HTR-8/SVneo (cell line): ENCODE measurements at regions not wholly inside any gene's neighbourhood (a gene's known extent, or its start where the extent isn't known, plus 50 kb on each side); places are given as distances from the start of the nearest gene placed in this dataset.
A peak's percentile ranks its signal among the peaks of the same experiment; 100 is the strongest.
"Not testable (repeated sequence)": the region's sequence is repeated elsewhere in the genome, so short reads cannot be mapped to it uniquely, and the experiment has no call there.

Experiments used
- DNase-seq: peaks from one replicate; pipeline ENCODE4 v3.0.0; 2011; ENCODE audit warnings: low spot score, mixed read lengths; ENCODE audit not compliant: insufficient read length
- FAIRE-seq: peaks from 2 replicates; lab custom pipeline; 2011; peaks lifted over from hg19 to GRCh38; lab: Jason Lieb, UNC

- FAIRE-seq, result peak; percentile 72
Measured at GRCh38 chr10:45111509-45111908, 110.8 kb downstream of the ZNF22 start.

DNA sequence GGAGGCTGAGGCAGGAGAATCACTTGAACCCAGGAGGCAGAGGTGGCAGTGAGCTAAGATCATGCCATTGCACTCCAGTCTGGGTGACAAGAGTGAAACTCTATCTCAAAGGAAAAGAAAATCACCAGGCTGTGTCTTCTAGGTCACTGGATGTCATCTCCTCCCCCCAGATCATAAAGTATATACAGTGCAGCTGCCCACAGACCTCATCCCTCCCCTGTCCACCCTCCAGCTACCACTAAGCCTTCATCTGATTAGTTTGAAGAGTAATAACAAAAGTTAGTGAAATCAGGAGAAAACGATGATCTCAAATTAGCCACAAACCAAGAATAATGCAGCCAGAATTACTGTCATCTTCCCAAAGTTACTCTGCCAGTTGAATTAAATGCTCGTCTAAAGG, 117.2 kb downstream of the ZNF22 start:
- not testable (repeated sequence) for FAIRE-seq, DNase-seq

More at GRCh38 chr10:45111509-45111908, 110.8 kb downstream of the ZNF22 start:
- no peak for DNase-seq

GRCh38 chr10:45118929-45119328, 118.2 kb downstream of the ZNF22 start:
- no peak for DNase-seq
- no peak for FAIRE-seq

GRCh38 chr10:45122180-45122860, 121.6 kb downstream of the ZNF22 start:
- not testable (repeated sequence) for DNase-seq, FAIRE-seq

DNA sequence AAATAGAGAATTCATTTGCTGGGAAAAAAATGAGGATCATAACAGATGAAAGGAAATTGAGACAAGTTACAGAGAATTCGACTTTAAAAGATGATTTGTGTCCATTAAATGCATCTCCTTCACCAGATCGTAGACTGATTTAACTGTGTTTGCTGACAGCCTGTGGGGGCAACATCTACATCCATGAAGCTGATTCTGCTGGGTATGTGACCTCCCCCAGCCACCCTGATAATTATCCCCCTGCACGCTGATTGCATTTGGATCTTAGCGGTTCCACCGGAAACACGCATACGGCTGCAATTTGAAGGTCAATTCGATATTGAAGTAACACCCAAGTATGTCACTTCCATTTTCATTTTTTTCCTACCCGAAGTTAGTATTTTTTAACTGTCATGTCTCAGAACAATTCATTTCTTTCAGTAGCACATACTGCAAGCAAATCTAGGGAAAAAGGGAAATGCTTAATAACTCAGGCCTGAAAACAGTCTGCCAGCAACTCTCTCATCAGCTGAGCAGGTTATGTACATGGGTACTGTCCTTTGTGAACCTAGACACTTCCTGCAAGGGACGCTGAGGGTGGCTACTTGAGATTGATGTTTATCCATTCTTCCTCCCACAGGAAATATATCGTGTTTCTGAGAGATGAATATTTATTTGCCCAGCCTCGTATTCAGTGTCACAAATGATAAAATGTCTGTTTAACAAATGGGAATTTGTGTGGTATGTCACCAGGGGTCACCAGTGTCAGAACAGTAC, 134.9 kb downstream of the ZNF22 start:
- FAIRE-seq, result no peak

GRCh38 chr10:45136256-45136655, 135.5 kb downstream of the ZNF22 start:
- DNase-seq (no peak), FAIRE-seq (no peak)

More for the DNA sequence above, 134.9 kb downstream of the ZNF22 start:
- DNase-seq, result no peak

DNA sequence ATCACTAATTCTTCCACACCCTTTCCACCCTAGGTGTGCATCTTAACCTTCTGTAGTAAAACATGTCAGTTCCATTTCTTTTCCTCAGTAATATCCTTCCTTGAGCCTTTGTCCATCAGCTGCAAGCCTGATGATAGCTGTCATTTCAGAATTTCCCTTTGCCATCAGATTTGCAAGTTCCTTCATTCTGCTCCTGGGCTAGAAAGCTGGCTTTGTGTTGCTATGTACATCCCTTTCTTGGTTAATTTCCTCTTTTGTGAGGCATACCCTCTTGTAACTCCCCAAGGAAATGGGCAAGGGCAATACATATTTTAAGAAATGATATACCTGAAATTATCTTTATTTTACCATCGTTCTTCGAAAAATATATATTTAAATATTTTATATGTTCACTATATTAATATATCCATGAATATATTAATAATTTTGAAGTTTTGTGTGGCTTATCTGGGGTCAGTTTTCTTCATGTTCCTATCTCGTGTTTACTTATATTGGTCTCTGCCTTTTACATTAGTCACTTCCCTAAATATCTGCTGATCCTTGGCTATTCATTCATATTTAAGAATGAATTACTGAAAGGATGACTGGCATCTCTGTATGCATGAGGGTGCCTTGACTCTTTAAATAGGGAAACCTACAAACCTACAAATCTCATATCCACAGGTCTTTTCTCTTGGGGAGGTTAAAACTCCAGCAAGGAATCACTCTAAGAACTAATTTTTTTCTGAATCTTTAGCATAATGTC, 143.8 kb downstream of the ZNF22 start:
- no peak for DNase-seq
- no peak for FAIRE-seq

DNA sequence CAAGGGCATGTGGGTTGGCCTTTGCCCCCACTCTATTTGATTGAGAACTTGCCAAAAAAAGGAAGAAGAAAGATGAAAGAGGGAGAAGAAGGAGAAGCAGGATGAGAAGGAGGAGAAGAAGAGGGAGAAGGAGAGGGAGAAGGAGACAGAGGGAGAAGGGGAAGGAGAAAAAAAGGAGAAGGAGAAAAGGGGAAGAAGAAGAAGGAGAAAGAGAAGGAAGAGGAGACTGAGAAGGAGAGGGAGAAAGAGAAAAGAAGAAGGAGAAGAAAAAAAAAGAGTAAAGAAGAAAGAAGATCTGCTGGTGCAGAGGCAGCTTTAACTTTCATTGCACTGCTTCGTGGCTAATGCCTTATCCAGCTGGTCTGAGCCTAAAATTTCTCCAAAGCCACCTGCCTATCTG, 144.4 kb downstream of the ZNF22 start:
- FAIRE-seq, DNase-seq: not testable (repeated sequence)

DNA sequence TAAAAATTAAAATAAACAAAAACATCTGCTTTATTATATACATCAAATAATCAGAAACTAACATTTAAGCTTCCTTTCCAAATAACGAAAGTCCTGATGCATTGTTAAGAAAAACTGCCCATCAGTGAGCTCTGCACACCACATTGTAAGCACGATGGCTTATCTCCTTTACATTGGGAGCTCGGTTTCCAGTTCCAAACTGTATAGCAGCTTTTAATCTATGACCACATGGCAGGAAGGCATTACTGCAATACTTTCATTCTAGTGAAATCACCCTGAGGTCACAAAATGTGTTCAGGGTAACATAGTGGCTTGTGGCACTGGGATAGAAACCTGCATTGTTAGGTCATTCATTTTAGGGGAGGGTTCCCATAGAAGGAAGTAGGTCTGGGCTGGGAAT, 146.3 kb downstream of the ZNF22 start:
- DNase-seq (no peak), FAIRE-seq (peak; percentile 72)

- no peak for DNase-seq
- no peak for FAIRE-seq
Measured at GRCh38 chr10:45150997-45151396, 150.3 kb downstream of the ZNF22 start.

DNA sequence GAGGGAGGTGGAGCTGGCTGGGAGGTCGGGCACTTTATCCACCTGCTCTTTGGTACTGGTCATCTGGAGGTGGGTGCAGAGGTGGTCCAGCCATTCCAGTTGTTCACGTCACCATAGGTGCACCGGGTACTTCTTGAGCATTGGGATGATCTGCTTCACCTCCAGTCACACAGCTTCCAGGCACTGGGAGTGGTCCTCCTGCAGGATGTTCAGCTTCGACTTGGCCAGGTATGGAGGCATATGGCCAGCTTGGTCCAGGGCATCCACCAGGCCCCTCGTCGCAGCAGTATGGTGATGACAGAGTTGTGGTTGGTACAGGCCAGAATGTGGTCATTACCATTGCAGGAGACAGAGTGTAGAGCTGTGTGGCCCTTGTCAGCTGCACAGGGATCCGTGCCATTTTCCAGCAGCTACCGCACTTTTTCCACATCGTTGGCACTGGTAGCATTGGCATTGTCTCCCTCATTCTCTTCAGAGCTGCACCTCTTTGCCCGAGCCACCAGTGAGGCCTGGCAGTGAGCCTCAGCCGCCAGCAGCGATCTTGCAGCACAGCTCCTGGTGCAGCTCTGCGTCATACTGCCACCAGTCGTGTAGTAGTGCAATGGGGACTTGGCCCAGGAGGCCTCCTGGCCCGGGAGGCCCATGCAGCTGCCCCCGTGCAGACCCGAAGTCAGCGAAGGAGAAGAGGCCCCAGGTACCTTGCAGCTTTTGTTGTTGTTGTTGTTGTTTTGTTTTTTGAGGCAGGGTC, 150.9 kb downstream of the ZNF22 start:
- DNase-seq, result no peak
- FAIRE-seq, result no peak

DNA sequence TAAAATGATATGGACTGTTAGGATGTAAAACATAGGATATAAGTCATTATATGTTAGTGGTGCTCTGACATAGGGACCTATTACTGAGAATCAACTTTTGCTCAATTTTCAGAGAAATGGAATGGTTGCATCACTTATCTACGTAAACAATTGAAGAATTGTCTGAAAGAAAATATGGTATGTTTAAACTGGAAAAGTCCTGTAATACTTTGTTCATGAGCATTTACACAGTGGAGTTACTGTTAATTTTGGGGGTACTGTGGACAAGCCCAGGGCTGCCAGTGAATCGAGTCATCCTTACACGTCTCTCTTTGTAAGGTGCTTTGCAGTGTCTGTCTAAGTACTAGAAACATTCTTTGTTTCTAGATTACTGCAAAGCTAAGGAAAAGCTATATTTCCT, 152.0 kb downstream of the ZNF22 start:
- no peak for DNase-seq
- no peak for FAIRE-seq

DNA sequence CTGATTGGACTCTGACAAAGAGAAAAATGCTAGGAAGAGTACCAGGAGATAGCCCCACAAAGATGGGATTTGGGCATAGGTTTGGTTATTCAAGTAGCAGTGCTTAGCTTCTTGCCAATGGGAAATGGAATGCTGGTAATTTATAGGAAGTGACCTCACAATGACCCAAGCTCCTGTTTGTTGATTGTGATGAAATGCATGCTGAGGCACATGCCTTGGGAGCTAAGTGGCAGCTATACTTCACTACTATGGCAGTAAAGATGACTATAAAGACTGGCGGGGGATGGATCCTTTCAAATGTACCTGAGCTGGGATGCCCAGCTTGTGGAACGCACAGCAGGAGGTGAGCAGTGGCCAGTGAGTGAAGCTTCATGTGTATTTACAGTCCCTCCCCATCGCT, 153.8 kb downstream of the ZNF22 start:
- no peak for DNase-seq
- FAIRE-seq, result peak; percentile 52

DNA sequence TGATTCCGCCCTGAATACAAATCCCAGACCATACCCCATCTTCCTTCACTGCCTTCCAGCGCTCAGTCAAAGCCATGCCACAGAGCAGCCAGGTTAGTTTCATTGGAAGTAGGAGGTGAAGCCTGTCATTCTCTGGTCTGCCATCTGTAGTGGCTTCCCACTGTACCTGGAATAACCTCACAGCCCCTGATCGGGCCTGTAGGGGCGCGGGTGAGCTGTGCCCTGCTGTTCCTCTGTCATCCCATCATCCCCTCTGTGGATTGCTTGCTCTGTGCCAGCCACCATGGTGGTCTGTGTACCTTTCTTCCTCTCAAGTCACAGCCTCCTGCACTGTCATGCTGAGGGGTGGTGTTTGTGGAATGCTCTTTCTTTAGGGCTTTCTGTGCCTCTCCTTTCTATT, 155.1 kb downstream of the ZNF22 start:
- DNase-seq, result no peak
- no peak for FAIRE-seq

DNA sequence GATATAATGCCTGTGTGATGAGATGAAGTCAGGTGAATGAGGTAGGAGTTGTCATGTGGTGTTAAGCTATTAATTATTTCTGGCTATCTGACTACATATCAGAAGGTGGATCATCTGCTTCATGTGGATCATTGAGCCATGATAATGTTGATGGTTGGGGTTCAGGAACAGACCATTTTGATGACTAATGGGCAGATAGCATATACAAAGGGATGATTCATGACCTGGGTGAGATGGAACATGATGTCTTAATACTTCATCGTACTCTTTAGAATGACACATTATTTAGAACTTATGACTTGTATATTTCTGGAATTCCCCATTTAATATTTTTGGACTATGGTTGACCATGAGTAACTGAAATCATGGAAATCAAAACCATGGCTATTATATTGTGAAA, 155.1 kb downstream of the OR13A1 start:
- FAIRE-seq (peak; percentile 92), DNase-seq (no peak)

GRCh38 chr10:45163315-45163975, 152.0 kb downstream of the OR13A1 start:
- FAIRE-seq (no peak), DNase-seq (no peak)

- FAIRE-seq, DNase-seq: not testable (repeated sequence)
Measured at GRCh38 chr10:45175520-45176118, 139.8 kb downstream of the OR13A1 start.

GRCh38 chr10:45179691-45180090, 135.7 kb downstream of the OR13A1 start:
- DNase-seq (no peak), FAIRE-seq (no peak)

- DNase-seq, result no peak
- no peak for FAIRE-seq
Measured at GRCh38 chr10:45180507-45180906, 134.9 kb downstream of the OR13A1 start.
